AG09309 (cell line): ENCODE measurements at regions not wholly inside any gene's neighbourhood (a gene's known extent, or its start where the extent isn't known, plus 50 kb on each side); places are given as distances from the start of the nearest gene placed in this dataset.

Source experiments
- DNase-seq: peaks from one replicate; pipeline ENCODE4 v3.0.0-alpha.2; 2010; ENCODE audit warnings: low read depth
- H3K4me3 ChIP-seq: 2 replicates; pipeline ENCODE4 v1.5.1; 2011; ENCODE audit warnings: mild to moderate bottlenecking, low read depth, low read length, moderate library complexity; ENCODE audit not compliant: control insufficient read depth
- TF ChIP-seq, protein P1 (sequence below): IDR thresholded peaks from 2 replicates; pipeline ENCODE4 v1.5.1; 2011; ENCODE audit warnings: mild to moderate bottlenecking, low read depth, low read length, inconsistent platforms; ENCODE audit not compliant: insufficient read depth, control insufficient read depth; ENCODE audit errors: missing control alignments

DNA sequence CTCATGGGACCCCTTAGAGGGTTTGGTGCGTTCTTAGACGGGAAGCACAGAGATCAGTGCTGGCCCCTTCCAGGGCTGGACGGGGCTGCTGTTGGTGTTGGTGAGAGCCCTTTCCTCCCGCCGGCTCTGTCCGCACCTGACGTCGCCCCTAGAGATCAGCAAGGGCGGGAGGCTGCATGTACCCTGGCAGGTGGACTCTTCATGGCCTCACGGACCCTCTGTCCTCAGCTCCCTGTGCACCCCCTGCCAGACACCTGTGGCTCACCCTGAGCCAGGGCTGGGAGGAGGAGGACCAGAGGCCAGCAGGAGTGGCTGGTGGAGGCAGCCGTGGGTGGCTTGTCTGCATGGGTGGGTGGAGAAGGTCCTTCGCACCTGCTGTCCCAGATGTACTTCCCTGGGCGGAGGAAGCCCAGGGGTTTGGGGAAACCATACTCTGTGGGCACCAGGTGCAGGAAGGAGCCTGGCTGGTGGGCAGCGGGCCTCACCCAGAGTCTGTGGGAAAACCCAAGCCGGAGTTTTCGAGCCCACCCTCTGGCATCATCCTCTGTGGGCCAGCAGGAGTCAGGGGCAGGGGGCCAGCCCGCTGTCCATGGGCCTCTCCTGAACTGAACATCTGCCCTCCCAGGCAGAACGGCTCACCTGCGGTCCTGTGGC lies 348.6 kb downstream of the SEC14L1 start:
- H3K4me3 ChIP-seq: no peak overlapping the region
- no peak for DNase-seq
- TF ChIP-seq, protein P1, sequence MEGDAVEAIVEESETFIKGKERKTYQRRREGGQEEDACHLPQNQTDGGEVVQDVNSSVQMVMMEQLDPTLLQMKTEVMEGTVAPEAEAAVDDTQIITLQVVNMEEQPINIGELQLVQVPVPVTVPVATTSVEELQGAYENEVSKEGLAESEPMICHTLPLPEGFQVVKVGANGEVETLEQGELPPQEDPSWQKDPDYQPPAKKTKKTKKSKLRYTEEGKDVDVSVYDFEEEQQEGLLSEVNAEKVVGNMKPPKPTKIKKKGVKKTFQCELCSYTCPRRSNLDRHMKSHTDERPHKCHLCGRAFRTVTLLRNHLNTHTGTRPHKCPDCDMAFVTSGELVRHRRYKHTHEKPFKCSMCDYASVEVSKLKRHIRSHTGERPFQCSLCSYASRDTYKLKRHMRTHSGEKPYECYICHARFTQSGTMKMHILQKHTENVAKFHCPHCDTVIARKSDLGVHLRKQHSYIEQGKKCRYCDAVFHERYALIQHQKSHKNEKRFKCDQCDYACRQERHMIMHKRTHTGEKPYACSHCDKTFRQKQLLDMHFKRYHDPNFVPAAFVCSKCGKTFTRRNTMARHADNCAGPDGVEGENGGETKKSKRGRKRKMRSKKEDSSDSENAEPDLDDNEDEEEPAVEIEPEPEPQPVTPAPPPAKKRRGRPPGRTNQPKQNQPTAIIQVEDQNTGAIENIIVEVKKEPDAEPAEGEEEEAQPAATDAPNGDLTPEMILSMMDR: no peak

DNA sequence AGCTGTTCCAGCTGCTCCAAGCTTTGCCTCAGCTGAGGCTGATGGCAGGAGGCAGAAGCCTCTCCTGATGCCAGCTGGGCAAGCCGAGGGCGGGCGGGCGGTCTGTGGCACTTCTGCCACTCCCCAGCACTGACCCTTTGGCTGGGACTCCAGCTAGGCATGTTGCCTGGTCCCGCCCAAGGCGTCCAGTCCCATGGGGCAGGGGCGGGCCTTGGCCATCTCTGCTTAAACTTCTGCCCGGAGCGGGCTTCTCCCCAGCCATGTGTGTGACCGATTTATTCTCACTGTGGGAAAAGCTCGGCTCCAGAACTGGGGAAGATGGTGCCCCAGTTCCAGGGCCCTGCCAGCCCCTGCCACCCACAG lies 349.1 kb downstream of the SEC14L1 start:
- TF ChIP-seq, protein P1: no peak
- DNase-seq: no peak
- H3K4me3 ChIP-seq: no peak overlapping the region

DNA sequence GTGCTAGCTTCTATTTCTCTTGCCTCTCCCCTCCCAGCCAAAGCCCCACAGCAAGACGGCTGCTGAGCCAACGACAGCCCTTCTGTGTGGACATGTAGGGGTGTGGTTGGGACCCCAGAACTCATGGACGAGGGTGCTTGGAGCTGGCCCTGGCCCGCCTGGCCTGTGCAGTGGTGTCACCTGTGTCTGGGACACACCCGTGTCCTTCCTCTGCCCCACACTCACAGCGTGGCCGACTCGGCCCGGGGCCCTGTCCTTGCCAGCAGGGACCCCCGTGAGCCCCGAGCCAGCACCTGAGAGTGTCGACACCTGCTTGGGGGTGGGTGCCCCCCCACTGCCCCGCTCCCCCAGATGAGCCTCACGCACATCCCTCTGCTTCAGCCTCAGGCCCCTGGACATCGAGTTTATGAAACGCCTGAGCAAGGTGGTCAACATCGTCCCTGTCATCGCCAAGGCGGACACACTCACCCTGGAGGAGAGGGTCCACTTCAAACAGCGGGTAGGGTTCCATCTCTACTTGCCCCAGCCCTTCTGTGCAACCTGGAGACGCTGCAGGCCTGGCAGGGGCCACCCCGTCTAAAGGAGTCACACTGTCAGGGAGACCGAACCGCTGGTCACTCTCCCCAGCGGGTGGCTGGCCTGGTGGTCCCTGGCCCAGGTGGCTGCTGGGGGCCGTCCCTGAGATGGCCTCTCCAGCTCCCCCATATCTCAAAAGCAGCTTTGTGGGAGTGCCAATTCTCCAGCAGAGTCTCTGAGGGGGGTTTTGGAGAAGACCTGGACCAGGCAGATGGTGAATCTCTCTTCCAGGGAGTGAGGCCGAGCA lies 349.8 kb downstream of the SEC14L1 start:
- no peak overlapping the region for H3K4me3 ChIP-seq
- DNase-seq: no peak
- TF ChIP-seq, protein P1: no peak

DNA sequence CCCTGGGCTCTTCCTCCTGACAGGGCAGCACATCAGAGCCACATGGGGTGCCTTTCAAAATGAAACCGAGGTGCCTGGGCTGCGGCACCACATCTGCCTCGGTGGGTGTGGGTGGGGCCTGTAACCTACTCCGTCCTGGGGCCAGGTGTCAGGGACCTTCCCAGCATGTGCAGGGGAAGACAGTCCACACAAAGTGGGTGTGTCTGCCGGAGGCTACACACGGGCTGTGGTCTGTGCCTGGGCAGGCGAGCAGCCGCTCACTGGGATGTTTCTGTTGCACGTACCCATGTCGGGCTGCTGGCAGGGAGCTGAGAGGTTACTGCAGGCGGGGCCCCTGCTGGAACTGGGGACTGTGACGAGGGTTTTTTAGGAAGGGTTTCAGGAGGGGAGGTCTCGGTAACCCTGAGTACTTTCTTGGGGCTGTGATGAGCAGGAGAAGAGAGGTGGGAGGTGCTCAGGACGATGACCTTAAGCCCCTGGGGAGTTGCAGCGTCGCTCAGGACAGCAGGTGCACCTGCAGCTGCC lies 351.2 kb downstream of the SEC14L1 start:
- TF ChIP-seq, protein P1: no peak
- no peak for DNase-seq

GRCh38 chr17:77492446-77493237 lies 351.9 kb downstream of the SEC14L1 start:
- H3K4me3 ChIP-seq: no peak overlapping the region
- DNase-seq: no peak
- TF ChIP-seq, protein P1: no peak

More for the DNA sequence above, 351.2 kb downstream of the SEC14L1 start:
- no peak overlapping the region for H3K4me3 ChIP-seq

DNA sequence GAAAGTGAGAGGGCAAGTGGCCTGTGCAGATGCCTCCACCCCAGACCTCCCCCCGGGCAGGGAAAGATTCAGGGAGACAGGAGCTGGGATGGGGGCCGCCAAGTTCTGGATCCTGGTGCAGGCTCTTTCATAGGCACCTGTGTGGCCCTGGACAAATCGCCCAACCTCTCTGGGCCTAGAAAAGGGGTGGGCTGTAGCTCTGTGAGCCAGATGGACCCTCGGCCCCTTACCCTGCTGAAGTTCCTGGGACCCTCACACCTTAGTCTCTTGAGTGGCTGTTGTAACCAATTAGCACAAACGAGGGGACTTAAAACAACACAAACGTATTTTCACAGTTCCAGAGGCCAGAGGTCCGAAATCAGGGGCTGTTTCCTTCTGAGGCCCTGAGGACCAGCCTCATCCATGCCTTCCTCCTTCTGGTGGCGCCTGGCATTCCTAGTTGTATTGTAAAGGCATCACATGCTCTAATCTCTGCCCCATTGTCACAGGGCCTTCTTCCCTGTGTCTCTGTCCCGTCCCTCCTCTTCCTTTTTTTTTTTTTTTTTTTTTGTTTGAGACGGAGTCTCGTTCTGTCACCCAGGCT lies 352.6 kb downstream of the SEC14L1 start:
- no peak overlapping the region for H3K4me3 ChIP-seq
- DNase-seq: no peak
- TF ChIP-seq, protein P1: no peak
